ENCODE measurements at regions not wholly inside any gene's neighbourhood (a gene's known extent, or its start where the extent isn't known, plus 50 kb on each side); places are given as distances from the start of the nearest gene placed in this dataset.

GRCh38 chr1:13922466-13923110 is 222.6 kb downstream of the PRDM2 start:
- DNase-seq (ENCODE audit: low read depth) = no peak

- DNase-seq (ENCODE audit: low read depth) = no peak
Measured at GRCh38 chr1:13926556-13926955, 226.6 kb downstream of the PRDM2 start.

- no peak for DNase-seq (ENCODE audit: low read depth)
Measured at GRCh38 chr1:13927736-13928135, 227.7 kb downstream of the PRDM2 start.

- no peak for DNase-seq (ENCODE audit: low read depth)
Measured at GRCh38 chr1:13929313-13929712, 229.3 kb downstream of the PRDM2 start.

- no peak for DNase-seq (ENCODE audit: low read depth)
Measured at GRCh38 chr1:13930151-13930550, 230.2 kb downstream of the PRDM2 start.

GRCh38 chr1:13931226-13931625 is 231.2 kb downstream of the PRDM2 start:
- no peak for DNase-seq (ENCODE audit: low read depth)

- DNase-seq (ENCODE audit: low read depth) = no peak
Measured at GRCh38 chr1:13935336-13935735, 235.3 kb downstream of the PRDM2 start.

GRCh38 chr1:13941315-13941714 is 241.3 kb downstream of the PRDM2 start:
- no peak for DNase-seq (ENCODE audit: low read depth)

- DNase-seq (ENCODE audit: low read depth) = no peak
Measured at GRCh38 chr1:13943055-13943454, 243.1 kb downstream of the PRDM2 start.

- no peak for DNase-seq (ENCODE audit: low read depth)
Measured at GRCh38 chr1:13945856-13946255, 245.9 kb downstream of the PRDM2 start.

GRCh38 chr1:13947658-13948057 is 247.7 kb downstream of the PRDM2 start:
- no peak for DNase-seq (ENCODE audit: low read depth)

- DNase-seq (ENCODE audit: low read depth) = no peak
Measured at GRCh38 chr1:13948396-13948795, 248.4 kb downstream of the PRDM2 start.

GRCh38 chr1:13948888-13949391 is 249.0 kb downstream of the PRDM2 start:
- no peak for DNase-seq (ENCODE audit: low read depth)

GRCh38 chr1:13949546-13949945 is 249.6 kb downstream of the PRDM2 start:
- no peak for DNase-seq (ENCODE audit: low read depth)

GRCh38 chr1:13950637-13951036 is 250.6 kb downstream of the PRDM2 start:
- DNase-seq (ENCODE audit: low read depth) = no peak

- DNase-seq (ENCODE audit: low read depth) = no peak
Measured at GRCh38 chr1:13951793-13952751, 252.1 kb downstream of the PRDM2 start.

- DNase-seq (ENCODE audit: low read depth) = no peak
Measured at GRCh38 chr1:13952985-13953384, 253.0 kb downstream of the PRDM2 start.

- no peak for DNase-seq (ENCODE audit: low read depth)
Measured at GRCh38 chr1:13956393-13956792, 256.4 kb downstream of the PRDM2 start.

- DNase-seq (ENCODE audit: low read depth) = peak; percentile 50
Measured at GRCh38 chr1:13960375-13960987, 260.5 kb downstream of the PRDM2 start.

- no peak for DNase-seq (ENCODE audit: low read depth)
Measured at GRCh38 chr1:13964768-13965167, 264.8 kb downstream of the PRDM2 start.

GRCh38 chr1:13965770-13966398 is 265.9 kb downstream of the PRDM2 start:
- peak; percentile 34 for DNase-seq (ENCODE audit: low read depth)

GRCh38 chr1:13967707-13968106 is 267.7 kb downstream of the PRDM2 start:
- no peak for DNase-seq (ENCODE audit: low read depth)

All from EH (cell line).